ENCODE measurements at regions not wholly inside any gene's neighbourhood (a gene's known extent, or its start where the extent isn't known, plus 50 kb on each side); places are given as distances from the start of the nearest gene placed in this dataset.
"Not testable (repeated sequence)": the region's sequence is repeated elsewhere in the genome, so short reads cannot be mapped to it uniquely, and the experiment has no call there.

- DNase-seq (ENCODE audit: low read depth in 2 of 2) = no peak
These were observed 256.3 kb upstream of the DUSP10 start for GRCh38 chr1:221998186-221998612.

- DNase-seq (ENCODE audit: low read depth in 2 of 2) = not testable (repeated sequence)
These were observed 255.1 kb upstream of the DUSP10 start for GRCh38 chr1:221997012-221997411.

- DNase-seq (ENCODE audit: low read depth in 2 of 2) = no peak
These were observed 253.1 kb upstream of the DUSP10 start for GRCh38 chr1:221994939-221995338.

DNA sequence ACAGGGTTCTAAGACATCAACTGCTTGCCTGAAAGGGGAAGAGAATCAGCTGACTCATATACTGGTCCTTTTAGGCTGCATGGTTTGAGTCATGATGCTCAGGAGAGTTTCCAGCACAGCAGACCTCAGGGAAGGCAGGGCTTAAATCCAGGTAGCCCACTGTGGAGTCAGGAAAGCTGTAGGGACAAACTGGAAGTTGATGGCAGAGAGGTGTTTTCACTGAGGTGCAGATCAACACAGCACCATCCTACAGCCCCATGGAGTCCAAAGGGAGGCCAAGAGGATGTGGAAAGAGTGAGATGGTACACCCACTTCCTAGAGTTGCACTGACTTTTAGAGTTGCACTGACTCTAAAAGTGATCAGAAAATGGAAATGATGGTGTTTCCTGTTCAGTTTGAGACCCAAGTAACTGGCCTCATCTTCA is 252.4 kb upstream of the DUSP10 start:
- no peak for DNase-seq (ENCODE audit: low read depth in 2 of 2)

- DNase-seq (ENCODE audit: low read depth in 2 of 2) = no peak
These were observed 251.6 kb upstream of the DUSP10 start for GRCh38 chr1:221993444-221993948.

DNA sequence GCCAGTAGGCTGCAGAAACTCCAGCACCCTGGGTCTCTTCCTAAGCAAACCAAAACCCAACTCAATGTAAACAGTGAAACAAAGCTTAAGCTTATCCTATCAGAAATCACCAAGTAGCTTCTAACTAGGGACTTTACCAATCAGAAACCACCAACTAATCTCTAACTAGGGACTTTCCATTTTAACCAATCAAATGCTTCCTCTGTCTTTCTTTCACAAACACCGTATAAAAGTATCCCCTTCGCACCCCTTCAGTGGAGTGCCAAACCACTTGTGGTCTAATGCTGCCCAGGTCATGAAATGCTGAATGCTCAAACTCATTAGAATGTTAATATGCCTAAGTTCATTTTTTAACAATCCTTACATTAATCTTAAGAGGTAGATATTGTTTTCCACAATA is 250.5 kb upstream of the DUSP10 start:
- no peak for DNase-seq (ENCODE audit: low read depth in 2 of 2)

DNA sequence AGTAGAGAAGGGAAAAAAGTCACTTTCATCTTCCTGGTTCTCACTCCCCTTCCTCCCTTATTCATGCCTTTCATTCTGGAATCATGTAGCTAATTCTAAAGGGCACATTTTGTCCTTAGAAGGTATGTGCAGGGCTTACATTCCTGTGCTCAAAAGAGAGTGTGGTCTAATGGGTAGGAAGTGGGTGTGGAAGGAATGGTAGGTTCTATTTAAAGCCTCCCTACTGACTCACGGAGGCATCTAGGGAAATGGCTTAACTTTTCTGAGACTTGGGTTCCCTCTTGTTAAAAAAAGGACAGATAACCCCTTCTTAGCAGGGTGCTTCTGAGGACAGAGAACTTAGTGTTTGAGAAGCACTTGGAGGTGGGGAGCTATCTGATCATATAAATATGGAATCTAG is 249.3 kb upstream of the DUSP10 start:
- DNase-seq (ENCODE audit: low read depth in 2 of 2) = no peak

GRCh38 chr1:221989741-221990140 is 247.9 kb upstream of the DUSP10 start:
- DNase-seq (ENCODE audit: low read depth in 2 of 2) = no peak

DNA sequence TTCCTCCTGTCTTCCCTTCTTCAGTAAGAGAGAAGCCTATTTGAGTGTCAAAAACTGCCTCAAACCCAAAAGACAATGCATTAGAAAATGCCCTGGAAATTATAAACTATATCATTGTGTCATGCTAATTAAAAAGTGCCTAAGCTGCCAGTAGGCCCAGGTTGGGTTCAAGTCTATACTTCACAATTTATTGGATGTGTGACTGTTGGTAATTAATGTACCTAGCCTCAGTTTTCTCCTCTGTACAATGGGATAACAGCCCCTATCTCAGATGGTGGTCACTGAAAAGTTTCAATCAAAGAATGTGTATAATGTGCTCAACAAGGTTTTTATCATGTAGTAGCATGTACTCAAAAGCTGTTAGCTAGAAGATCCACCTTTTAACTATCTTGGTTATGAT is 246.9 kb upstream of the DUSP10 start:
- DNase-seq (ENCODE audit: low read depth in 2 of 2) = no peak

DNA sequence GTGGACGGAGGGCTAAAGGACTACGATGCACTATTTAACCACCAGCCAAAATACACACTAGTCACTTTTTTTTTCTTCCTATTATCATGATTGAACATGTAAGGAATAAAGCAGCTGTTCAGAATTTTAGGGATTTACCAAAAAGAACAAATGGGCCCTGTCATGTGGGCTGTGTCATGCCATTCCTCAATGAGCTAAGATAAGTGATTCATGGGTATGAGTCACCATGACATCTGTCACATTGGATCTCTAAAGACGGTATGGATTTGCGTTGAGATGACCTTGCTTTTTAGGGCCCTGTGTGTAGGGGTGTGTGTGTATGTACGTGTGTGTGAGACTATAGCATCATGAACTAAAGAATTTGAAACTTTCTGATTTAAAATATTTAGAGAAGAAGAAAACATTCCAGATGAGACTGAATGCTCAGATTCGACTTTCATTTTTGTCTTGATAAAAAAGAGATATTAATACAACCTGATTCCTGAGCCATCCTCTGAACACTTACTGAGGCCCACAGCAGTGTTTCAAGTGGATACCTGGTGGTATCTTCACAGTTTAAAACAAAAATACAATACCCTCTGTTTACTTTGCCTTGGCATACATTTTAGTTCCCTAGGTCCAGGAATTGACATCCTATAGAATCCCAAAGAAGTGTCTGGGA is 246.1 kb upstream of the DUSP10 start:
- peak; percentile 34 to 37 for DNase-seq (ENCODE audit: low read depth in 2 of 2)

GRCh38 chr1:221983444-221983843 is 241.6 kb upstream of the DUSP10 start:
- no peak for DNase-seq (ENCODE audit: low read depth in 2 of 2)

GRCh38 chr1:221981461-221981860 is 239.6 kb upstream of the DUSP10 start:
- DNase-seq (ENCODE audit: low read depth in 2 of 2) = no peak

GRCh38 chr1:221979444-221980032 is 237.6 kb upstream of the DUSP10 start:
- no peak for DNase-seq (ENCODE audit: low read depth in 2 of 2)

GRCh38 chr1:221978631-221979334 is 236.9 kb upstream of the DUSP10 start:
- DNase-seq (ENCODE audit: low read depth in 2 of 2) = not testable (repeated sequence)

GRCh38 chr1:221973787-221974186 is 231.9 kb upstream of the DUSP10 start:
- not testable (repeated sequence) for DNase-seq (ENCODE audit: low read depth in 2 of 2)

DNA sequence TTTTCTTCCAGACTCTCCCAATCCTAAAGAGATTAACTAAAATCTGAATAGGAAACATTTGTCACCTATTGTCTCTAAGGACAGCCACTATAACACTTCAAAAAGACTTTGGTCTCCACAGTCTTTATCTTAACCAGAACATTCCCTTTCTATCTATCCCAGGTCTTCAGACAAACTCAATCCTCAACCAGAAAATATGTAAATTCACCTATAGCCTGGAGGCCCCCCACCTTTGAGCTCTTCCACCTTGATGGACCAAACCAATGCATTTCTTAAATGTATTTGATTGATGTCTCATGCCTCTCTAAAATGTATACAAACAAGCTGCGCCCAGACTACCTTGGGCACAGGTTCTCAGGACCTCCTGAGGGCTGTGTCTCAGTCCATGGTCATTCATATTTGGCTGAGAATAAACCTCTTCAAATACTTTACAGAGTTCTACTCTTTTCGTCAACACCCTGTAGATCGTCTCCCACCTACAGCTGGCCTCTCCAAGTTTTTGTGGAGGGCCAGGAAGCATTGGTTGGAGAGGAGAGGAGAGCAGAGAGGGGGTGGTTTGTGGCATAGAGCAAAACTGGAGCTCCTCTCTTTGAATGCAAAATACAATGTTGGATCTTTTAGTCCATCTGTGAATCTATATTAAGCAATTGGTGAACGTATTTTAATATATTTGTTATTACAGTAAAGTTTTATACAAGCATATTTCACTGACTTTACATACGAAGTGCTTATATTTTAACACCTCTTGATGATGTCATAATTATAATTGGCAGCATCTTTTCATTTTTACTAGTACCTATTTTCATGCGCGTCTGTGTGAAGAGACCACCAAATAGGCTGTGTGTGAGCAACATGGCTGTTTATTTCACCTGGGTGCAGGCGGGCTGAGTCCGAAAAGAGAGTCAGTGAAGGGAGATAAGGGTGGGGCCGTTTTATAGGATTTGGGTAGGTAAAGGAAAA is 230.7 kb upstream of the DUSP10 start:
- DNase-seq (ENCODE audit: low read depth in 2 of 2) = no peak

DNA sequence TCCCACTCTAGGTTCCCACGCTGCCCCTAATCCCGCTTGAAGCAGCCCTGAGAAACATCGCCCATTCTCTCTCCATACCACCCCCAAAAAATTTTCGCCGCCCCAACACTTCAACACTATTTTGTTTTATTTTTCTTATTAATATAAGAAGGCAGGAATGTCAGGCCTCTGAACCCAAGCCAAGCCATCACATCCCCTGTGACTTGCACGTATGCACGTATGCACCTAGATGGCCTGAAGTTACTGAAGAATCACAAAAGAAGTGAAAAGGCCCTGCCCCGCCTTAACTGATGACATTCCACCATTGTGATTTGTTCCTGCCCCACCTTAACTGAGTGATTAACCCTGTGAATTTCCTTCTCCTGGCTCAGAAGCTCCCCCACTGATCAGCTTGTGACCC is 229.1 kb upstream of the DUSP10 start:
- DNase-seq (ENCODE audit: low read depth in 2 of 2) = not testable (repeated sequence)

GRCh38 chr1:221969298-221969858 is 227.5 kb upstream of the DUSP10 start:
- not testable (repeated sequence) for DNase-seq (ENCODE audit: low read depth in 2 of 2)

GRCh38 chr1:221967538-221967937 is 225.6 kb upstream of the DUSP10 start:
- not testable (repeated sequence) for DNase-seq (ENCODE audit: low read depth in 2 of 2)

- not testable (repeated sequence) for DNase-seq (ENCODE audit: low read depth in 2 of 2)
These were observed 225.0 kb upstream of the DUSP10 start for GRCh38 chr1:221966888-221967287.

GRCh38 chr1:221965891-221966290 is 224.0 kb upstream of the DUSP10 start:
- not testable (repeated sequence) for DNase-seq (ENCODE audit: low read depth in 2 of 2)

Measured in fibroblast of skin of left quadriceps (primary cell).